ENCODE measurements at regions not wholly inside any gene's neighbourhood (a gene's known extent, or its start where the extent isn't known, plus 50 kb on each side); places are given as distances from the start of the nearest gene placed in this dataset.

- no peak for DNase-seq (ENCODE audit: low read depth in 1 of 2, low spot score in 1 of 2)
- TF ChIP-seq GABPA (IDR thresholded peaks at IDR 0.05; ENCODE audit: low read depth) (no peak), SPI1 (IDR thresholded peaks at IDR 0.05; ENCODE audit: borderline replicate concordance, low read depth) (no peak), POLR2AphosphoS5 (IDR thresholded peaks at IDR 0.05; ENCODE audit: low read depth) (no peak), REST (IDR thresholded peaks at IDR 0.05; ENCODE audit: insufficient replicate concordance, low read depth) (no peak)
- TF ChIP-seq, protein P1, sequence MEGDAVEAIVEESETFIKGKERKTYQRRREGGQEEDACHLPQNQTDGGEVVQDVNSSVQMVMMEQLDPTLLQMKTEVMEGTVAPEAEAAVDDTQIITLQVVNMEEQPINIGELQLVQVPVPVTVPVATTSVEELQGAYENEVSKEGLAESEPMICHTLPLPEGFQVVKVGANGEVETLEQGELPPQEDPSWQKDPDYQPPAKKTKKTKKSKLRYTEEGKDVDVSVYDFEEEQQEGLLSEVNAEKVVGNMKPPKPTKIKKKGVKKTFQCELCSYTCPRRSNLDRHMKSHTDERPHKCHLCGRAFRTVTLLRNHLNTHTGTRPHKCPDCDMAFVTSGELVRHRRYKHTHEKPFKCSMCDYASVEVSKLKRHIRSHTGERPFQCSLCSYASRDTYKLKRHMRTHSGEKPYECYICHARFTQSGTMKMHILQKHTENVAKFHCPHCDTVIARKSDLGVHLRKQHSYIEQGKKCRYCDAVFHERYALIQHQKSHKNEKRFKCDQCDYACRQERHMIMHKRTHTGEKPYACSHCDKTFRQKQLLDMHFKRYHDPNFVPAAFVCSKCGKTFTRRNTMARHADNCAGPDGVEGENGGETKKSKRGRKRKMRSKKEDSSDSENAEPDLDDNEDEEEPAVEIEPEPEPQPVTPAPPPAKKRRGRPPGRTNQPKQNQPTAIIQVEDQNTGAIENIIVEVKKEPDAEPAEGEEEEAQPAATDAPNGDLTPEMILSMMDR (IDR thresholded peaks at IDR 0.05; ENCODE audit: insufficient read depth, low read length), result no peak
- Histone ChIP-seq H3K27ac (replicated peaks) (no peak overlapping the region), H3K4me3 (replicated peaks; ENCODE audit: insufficient read depth, low read length) (no peak overlapping the region), H3K27me3 (ENCODE audit: insufficient read depth, poor library complexity, severe bottlenecking) (no peaks in the 10 kb centered on the region)
These were observed 357.4 kb upstream of the ACVR2A start for GRCh38 chr2:147487286-147487977.

DNA sequence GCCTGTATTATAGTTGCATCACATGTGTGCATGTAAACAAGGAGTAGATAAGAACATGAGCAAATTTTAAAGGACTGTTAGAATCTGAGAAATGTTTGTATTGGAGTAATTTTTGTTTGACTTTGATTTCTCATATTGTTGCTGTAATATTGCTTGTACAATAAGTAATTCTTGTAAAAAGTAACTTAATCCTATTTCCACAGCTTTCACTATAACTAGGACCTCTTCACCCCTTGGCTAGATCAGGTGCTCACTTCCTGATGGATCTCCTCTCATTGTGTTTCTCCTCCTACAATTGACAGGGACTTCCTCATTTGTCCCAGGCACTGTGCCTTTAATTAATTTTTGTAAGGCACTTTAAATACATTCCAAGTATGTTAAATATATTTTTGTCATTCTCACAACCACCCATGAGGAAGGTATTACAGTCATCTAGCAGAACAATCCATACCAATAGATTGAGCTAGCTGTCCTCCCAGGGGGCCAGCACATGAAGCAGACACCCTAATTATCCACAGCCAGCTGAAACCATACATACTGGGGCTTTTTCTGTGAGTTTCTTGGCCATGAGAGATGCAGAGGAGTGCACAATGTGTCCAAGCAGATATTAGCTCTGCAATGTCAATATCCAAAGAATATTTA lies 359.5 kb upstream of the ACVR2A start:
- Histone ChIP-seq H3K4me3 (replicated peaks; ENCODE audit: insufficient read depth, low read length) (no peak overlapping the region), H3K27ac (replicated peaks) (no peak overlapping the region), H3K27me3 (ENCODE audit: insufficient read depth, poor library complexity, severe bottlenecking) (no peaks in the 10 kb centered on the region)
- no peak for TF ChIP-seq POLR2AphosphoS5 (IDR thresholded peaks at IDR 0.05; ENCODE audit: low read depth)
- TF ChIP-seq, protein P1 (IDR thresholded peaks at IDR 0.05; ENCODE audit: insufficient read depth, low read length), result no peak
- no peak for TF ChIP-seq REST (IDR thresholded peaks at IDR 0.05; ENCODE audit: insufficient replicate concordance, low read depth)
- no peak for TF ChIP-seq GABPA (IDR thresholded peaks at IDR 0.05; ENCODE audit: low read depth)
- peak; percentile 41; the same call in 1 of the 2 replicates for TF ChIP-seq SPI1 (IDR thresholded peaks at IDR 0.05; ENCODE audit: borderline replicate concordance, low read depth)
- no peak for DNase-seq (ENCODE audit: low read depth in 1 of 2, low spot score in 1 of 2)

GRCh38 chr2:147483911-147484310 lies 360.9 kb upstream of the ACVR2A start:
- no peak overlapping the region for H3K4me3 ChIP-seq (replicated peaks; ENCODE audit: insufficient read depth, low read length)

More at GRCh38 chr2:147483911-147484310, 360.9 kb upstream of the ACVR2A start:
- H3K27ac ChIP-seq (replicated peaks), result no peak overlapping the region
- no peaks in the 10 kb centered on the region for H3K27me3 ChIP-seq (ENCODE audit: insufficient read depth, poor library complexity, severe bottlenecking)
- DNase-seq (ENCODE audit: low read depth in 1 of 2, low spot score in 1 of 2), result no peak
- no peak for TF ChIP-seq GABPA (IDR thresholded peaks at IDR 0.05; ENCODE audit: low read depth)
- TF ChIP-seq SPI1 (IDR thresholded peaks at IDR 0.05; ENCODE audit: borderline replicate concordance, low read depth), result no peak
- TF ChIP-seq REST (IDR thresholded peaks at IDR 0.05; ENCODE audit: insufficient replicate concordance, low read depth), result no peak
- TF ChIP-seq POLR2AphosphoS5 (IDR thresholded peaks at IDR 0.05; ENCODE audit: low read depth), result no peak
- TF ChIP-seq, protein P1 (IDR thresholded peaks at IDR 0.05; ENCODE audit: insufficient read depth, low read length), result no peak

Data from HL-60 (cell line).